B cell (primary cell): ENCODE measurements at regions not wholly inside any gene's neighbourhood (a gene's known extent, or its start where the extent isn't known, plus 50 kb on each side); places are given as distances from the start of the nearest gene placed in this dataset.

ENCODE experiments used
- ATAC-seq: fragments of 200-7000 bp; cut with Tn5 transposase; one replicate; pipeline ENCODE4 v1.10.0; 2021; ENCODE audit warnings: low read depth, mild to moderate bottlenecking, moderate number of reproducible peaks, moderate library complexity
- CTCF ChIA-PET: fragments of 350-600 bp; sonication (Branson Sonifier 250); formaldehyde crosslinking; loops from one replicate; lab custom pipeline; 2021; ENCODE audit warnings: antibody characterized with exemption, inconsistent platforms; lab: Charles Lee
- POLR2A ChIA-PET: fragments of 350-600 bp; sonication (Branson Sonifier 250); formaldehyde crosslinking; loops from one replicate; lab custom pipeline; 2021; ENCODE audit warnings: antibody characterized with exemption; lab: Charles Lee
- DNase-seq: peaks from one replicate; pipeline ENCODE4 v3.0.0; 2013
- H2AFZ ChIP-seq: 2 replicates; pipeline ENCODE4 v1.6.1; 2012; ENCODE audit warnings: mild to moderate bottlenecking, low read depth, low read length; ENCODE audit not compliant: insufficient read depth, poor library complexity, severe bottlenecking
- H3K27ac ChIP-seq, 2 donors: 1 replicate in 1 of 2; 2 replicates in 1 of 2; pipeline ENCODE4 v1.5.1; 2012 to 2013; ENCODE audit warnings: low read length in 2 of 2, mild to moderate bottlenecking in 2 of 2, moderate library complexity in 1 of 2
- H3K27me3 ChIP-seq, 4 experiments: fragments of 200-600 bp in 1 of 4; sonication (generic) in 1 of 4; replicated peaks in 1 of 4; 1 replicate in 2 of 4; 2 replicates in 2 of 4; pipeline versions ENCODE4 v1.6.1 to v1.7.0; 2013 to 2016; ENCODE audit warnings: low read length in 3 of 4, mild to moderate bottlenecking in 2 of 4, mixed read lengths in 1 of 4, moderate library complexity in 1 of 4; ENCODE audit not compliant: insufficient read depth in 4 of 4, control insufficient read depth in 3 of 4; ENCODE audit errors: control extremely low read depth in 1 of 4
- H3K36me3 ChIP-seq, 2 experiments: replicated peaks in 1 of 2; 1 replicate in 1 of 2; 2 replicates in 1 of 2; pipeline versions ENCODE4 v1.6.1 to v1.7.1; 2013; ENCODE audit warnings: low read length in 1 of 2; ENCODE audit not compliant: insufficient read depth in 2 of 2, control insufficient read depth in 1 of 2; ENCODE audit errors: control extremely low read depth in 1 of 2, extremely low read depth in 1 of 2
- H3K4me1 ChIP-seq, 2 donors: fragments of 200-600 bp in 1 of 2; sonication (generic) in 1 of 2; 1 replicate in 1 of 2; 2 replicates in 1 of 2; pipeline versions ENCODE4 v1.5.1 to v1.6.1; 2013 to 2017; ENCODE audit warnings: low read length in 2 of 2; ENCODE audit not compliant: control insufficient read depth in 2 of 2, insufficient read depth in 2 of 2
- H3K4me2 ChIP-seq: replicated peaks from 2 replicates; pipeline ENCODE3; 2012; ENCODE audit warnings: mild to moderate bottlenecking, low read depth, low read length; ENCODE audit not compliant: poor library complexity, severe bottlenecking
- H3K4me3 ChIP-seq, 5 experiments: fragments of 200-600 bp in 1 of 5; sonication (generic) in 1 of 5; 1 replicate in 3 of 5; 2 replicates in 2 of 5; pipeline versions ENCODE4 v1.5.1 to v1.7.0; 2011 to 2016; ENCODE audit warnings: low read length in 4 of 5, mild to moderate bottlenecking in 4 of 5, low read depth in 2 of 5, control low read depth in 1 of 5, moderate library complexity in 1 of 5; ENCODE audit not compliant: insufficient read depth in 1 of 5; ENCODE audit errors: control extremely low read depth in 1 of 5, extremely low read depth in 1 of 5
- H3K79me2 ChIP-seq: fragments of 200-600 bp; sonication (generic); one replicate; pipeline ENCODE4 v1.6.0; 2016; ENCODE audit warnings: low read length; ENCODE audit not compliant: control insufficient read depth, insufficient read depth
- H3K9ac ChIP-seq: fragments of 200-600 bp; sonication (generic); 2 replicates; pipeline ENCODE4 v1.6.1; 2017; ENCODE audit warnings: mild to moderate bottlenecking, low read length, moderate library complexity
- H3K9me3 ChIP-seq, 3 donors: one replicate each; pipeline versions ENCODE4 v1.6.1 to v1.7.1; 2013; ENCODE audit warnings: low read length in 2 of 3; ENCODE audit not compliant: control insufficient read depth in 2 of 3, insufficient read depth in 1 of 3; ENCODE audit errors: control extremely low read depth in 1 of 3
- H4K20me1 ChIP-seq: 2 replicates; pipeline ENCODE4 v1.6.0; 2012; ENCODE audit warnings: mild to moderate bottlenecking, low read length; ENCODE audit not compliant: insufficient read depth, control insufficient read depth, poor library complexity, severe bottlenecking
- H3K27ac Mint-ChIP-seq: one replicate; pipeline ENCODE4 v1.8.0; 2021; ENCODE audit warnings: mixed read lengths
- H3K27me3 Mint-ChIP-seq: one replicate; pipeline ENCODE4 v1.8.0; 2021; ENCODE audit warnings: mixed read lengths
- H3K4me1 Mint-ChIP-seq: one replicate; pipeline ENCODE4 v1.8.0; 2021; ENCODE audit warnings: mixed read lengths
- H3K4me3 Mint-ChIP-seq: one replicate; pipeline ENCODE4 v1.8.0; 2021; ENCODE audit warnings: mixed read lengths
- H3K9me3 Mint-ChIP-seq: one replicate; pipeline ENCODE4 v1.8.0; 2022; ENCODE audit warnings: mixed read lengths; ENCODE audit not compliant: insufficient read depth
- CTCF ChIP-seq: fragments of 200-600 bp; IDR thresholded peaks from one replicate; pipeline ENCODE4 v1.8.0; 2022; ENCODE audit warnings: antibody characterized with exemption, mild to moderate bottlenecking
- EZH2 ChIP-seq: IDR thresholded peaks from 2 replicates; pipeline ENCODE4 v1.6.1; 2012; ENCODE audit warnings: borderline replicate concordance, low read depth, mild to moderate bottlenecking, moderate library complexity, low read length; ENCODE audit not compliant: insufficient read depth, poor library complexity, severe bottlenecking
- WGBS: methylation state at CpG from one replicate; pipeline ENCODE4 v1.1.5; 2013; ENCODE audit warnings: missing lambda C conversion rate; ENCODE audit not compliant: insufficient coverage; 5-methylcytosine and 5-hydroxymethylcytosine counted together
- intact Hi-C: fragments of 100-400 bp; cut with micrococcal nuclease; formaldehyde crosslinking; loops from one replicate; pipeline ENCODE4 v1.10.0; 2022

GRCh38 chr13:110055089-110055488, 251.9 kb downstream of the COL4A1 start:
- H2AFZ ChIP-seq, result no peak overlapping the region
- CTCF ChIA-PET, result no interaction called here
- Mint-ChIP-seq H3K4me1 (no peaks in the 10 kb centered on the region), H3K27ac (no peak overlapping the region), H3K4me3 (no peak overlapping the region), H3K9me3 (no peaks in the 10 kb centered on the region), H3K27me3 (no peaks in the 10 kb centered on the region)
- no peak for ATAC-seq
- H3K9me3 ChIP-seq, result peaks cover 0 to 2% (median 0%) of the 10 kb centered on the region in 3 donors
- DNase-seq, result no peak
- no peaks in the 10 kb centered on the region for H3K4me1 ChIP-seq
- no peak overlapping the region for H3K4me2 ChIP-seq
- no peak overlapping the region for H3K4me3 ChIP-seq
- TF ChIP-seq EZH2 (no peak), CTCF (no peak)
- H4K20me1 ChIP-seq, result no peaks in the 10 kb centered on the region
- no peak overlapping the region for H3K27ac ChIP-seq
- POLR2A ChIA-PET, result no interaction called here
- H3K27me3 ChIP-seq, result no peaks in the 10 kb centered on the region
- no peaks in the 10 kb centered on the region for H3K36me3 ChIP-seq
- WGBS, result 26% methylated on average over 3 of the region's 3 CpGs
- H3K9ac ChIP-seq, result no peak overlapping the region
- intact Hi-C loops, result no loop called here
- no peaks in the 10 kb centered on the region for H3K79me2 ChIP-seq

- ATAC-seq (no peak), DNase-seq (no peak)
- peaks cover 0 to 2% (median 0%) of the 10 kb centered on the region in 3 donors for H3K9me3 ChIP-seq
- H3K4me2 ChIP-seq, result no peak overlapping the region
- Mint-ChIP-seq H3K4me3 (no peak overlapping the region), H3K27me3 (no peaks in the 10 kb centered on the region), H3K9me3 (no peaks in the 10 kb centered on the region), H3K27ac (no peak overlapping the region), H3K4me1 (no peaks in the 10 kb centered on the region)
- H3K4me3 ChIP-seq, result no peak overlapping the region
- H3K27me3 ChIP-seq, result no peaks in the 10 kb centered on the region
- H3K36me3 ChIP-seq, result no peaks in the 10 kb centered on the region
- intact Hi-C loops, result no loop called here
- no peak overlapping the region for H3K9ac ChIP-seq
- H4K20me1 ChIP-seq, result no peaks in the 10 kb centered on the region
- ChIA-PET POLR2A (no interaction called here), CTCF (no interaction called here)
- no peak for TF ChIP-seq CTCF
- no peak for TF ChIP-seq EZH2
- WGBS, result 97% methylated on average over 13 of the region's 13 CpGs
- no peak overlapping the region for H3K27ac ChIP-seq
- no peak overlapping the region for H2AFZ ChIP-seq
- H3K4me1 ChIP-seq, result no peaks in the 10 kb centered on the region
- no peaks in the 10 kb centered on the region for H3K79me2 ChIP-seq
These were observed 252.9 kb downstream of the COL4A1 start for GRCh38 chr13:110054041-110054440.
